Natural killer cell (primary cell): ENCODE measurements at regions not wholly inside any gene's neighbourhood (a gene's known extent, or its start where the extent isn't known, plus 50 kb on each side); places are given as distances from the start of the nearest gene placed in this dataset.

ENCODE experiments used
- ATAC-seq, 3 donors: fragments of 150-1000 bp in 2 of 3; fragments of 200-7000 bp in 1 of 3; cut with Tn5 transposase; 1 replicate in 1 of 3; 2 replicates in 2 of 3; pipeline ENCODE4 v1.10.0; 2021; ENCODE audit warnings: mild to moderate bottlenecking in 2 of 3, moderate library complexity in 2 of 3
- DNase-seq, 2 donors: peaks; one replicate each; pipeline versions ENCODE4 v3.0.0 to v3.0.0-alpha.2; 2013 to 2021; ENCODE audit warnings: mixed read lengths in 1 of 2
- H3K27ac ChIP-seq: one replicate; pipeline ENCODE4 v1.5.1; 2013; ENCODE audit warnings: mild to moderate bottlenecking, low read length
- H3K27me3 ChIP-seq: one replicate; pipeline ENCODE4 v1.6.1; 2013; ENCODE audit warnings: low read length; ENCODE audit not compliant: control insufficient read depth, insufficient read depth
- H3K36me3 ChIP-seq: one replicate; pipeline ENCODE4 v1.6.1; 2013; ENCODE audit warnings: low read length; ENCODE audit not compliant: control insufficient read depth, insufficient read depth
- H3K4me1 ChIP-seq: one replicate; pipeline ENCODE4 v1.6.1; 2013; ENCODE audit warnings: low read length; ENCODE audit not compliant: control insufficient read depth, insufficient read depth
- H3K4me3 ChIP-seq: one replicate; pipeline ENCODE4 v1.5.1; 2013; ENCODE audit warnings: low read length
- H3K9me3 ChIP-seq: one replicate; pipeline ENCODE4 v1.6.1; 2013; ENCODE audit warnings: low read length; ENCODE audit not compliant: control insufficient read depth, insufficient read depth
- H3K27ac Mint-ChIP-seq, 2 donors: one replicate each; pipeline ENCODE4 v1.8.0; 2022; ENCODE audit warnings: mild to moderate bottlenecking in 2 of 2, mixed read lengths in 2 of 2, moderate library complexity in 1 of 2
- H3K27me3 Mint-ChIP-seq, 2 donors: one replicate each; pipeline ENCODE4 v1.8.0; 2022; ENCODE audit warnings: low read depth in 2 of 2, mixed read lengths in 2 of 2
- H3K36me3 Mint-ChIP-seq: one replicate; pipeline ENCODE4 v1.8.0; 2022; ENCODE audit warnings: mixed read lengths
- H3K4me1 Mint-ChIP-seq, 2 donors: one replicate each; pipeline ENCODE4 v1.8.0; 2022; ENCODE audit warnings: mixed read lengths in 2 of 2
- H3K4me3 Mint-ChIP-seq: one replicate; pipeline ENCODE4 v1.8.0; 2022; ENCODE audit warnings: mild to moderate bottlenecking, moderate library complexity, mixed read lengths
- H3K9me3 Mint-ChIP-seq, 2 donors: one replicate each; pipeline ENCODE4 v1.8.0; 2022; ENCODE audit warnings: mixed read lengths in 2 of 2
- WGBS: methylation state at CpG from one replicate; pipeline ENCODE4 v1.1.7; 2013; ENCODE audit warnings: missing lambda C conversion rate; ENCODE audit not compliant: insufficient coverage; 5-methylcytosine and 5-hydroxymethylcytosine counted together
- intact Hi-C: fragments of 100-400 bp; cut with micrococcal nuclease; formaldehyde crosslinking; loops from one replicate; pipeline ENCODE4 v1.14.2; 2022
- TF ChIP-seq, protein P1 (sequence below): fragments of 200-600 bp; IDR thresholded peaks from one replicate; pipeline ENCODE4 v1.8.0; 2022; ENCODE audit warnings: antibody characterized with exemption

DNA sequence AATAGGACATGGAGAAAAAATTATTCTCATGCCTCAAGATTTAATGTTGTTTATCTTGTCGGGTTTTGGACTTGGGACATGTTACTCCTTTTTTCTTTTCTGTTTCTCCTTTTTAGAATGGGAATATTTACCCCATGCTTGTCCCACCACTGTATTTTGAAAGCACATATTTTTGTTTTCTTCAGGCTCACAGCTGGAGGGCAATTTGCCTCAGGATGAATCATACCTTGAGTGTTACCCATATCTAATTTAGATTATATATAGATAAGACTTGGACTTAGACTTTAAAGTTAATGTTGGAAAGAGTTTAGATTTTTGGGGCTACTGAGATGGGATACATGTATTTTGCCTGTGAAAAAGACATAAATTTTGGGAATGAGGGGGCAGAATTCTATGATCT is 541.6 kb upstream of the MAN1A1 start:
- H3K4me3 ChIP-seq, result no peak overlapping the region
- Mint-ChIP-seq H3K36me3 (no peaks in the 10 kb centered on the region), H3K27me3 (no peaks in the 10 kb centered on the region), H3K9me3 (no peaks in the 10 kb centered on the region), H3K27ac (no peak overlapping the region), H3K4me3 (no peak overlapping the region), H3K4me1 (no peaks in the 10 kb centered on the region)
- no peaks in the 10 kb centered on the region for H3K9me3 ChIP-seq
- DNase-seq, result no peak
- H3K27me3 ChIP-seq, result no peaks in the 10 kb centered on the region
- no peak overlapping the region for H3K27ac ChIP-seq
- no peak for ATAC-seq
- intact Hi-C loops, result no loop called here
- H3K4me1 ChIP-seq, result no peaks in the 10 kb centered on the region
- no peaks in the 10 kb centered on the region for H3K36me3 ChIP-seq
- TF ChIP-seq, protein P1, sequence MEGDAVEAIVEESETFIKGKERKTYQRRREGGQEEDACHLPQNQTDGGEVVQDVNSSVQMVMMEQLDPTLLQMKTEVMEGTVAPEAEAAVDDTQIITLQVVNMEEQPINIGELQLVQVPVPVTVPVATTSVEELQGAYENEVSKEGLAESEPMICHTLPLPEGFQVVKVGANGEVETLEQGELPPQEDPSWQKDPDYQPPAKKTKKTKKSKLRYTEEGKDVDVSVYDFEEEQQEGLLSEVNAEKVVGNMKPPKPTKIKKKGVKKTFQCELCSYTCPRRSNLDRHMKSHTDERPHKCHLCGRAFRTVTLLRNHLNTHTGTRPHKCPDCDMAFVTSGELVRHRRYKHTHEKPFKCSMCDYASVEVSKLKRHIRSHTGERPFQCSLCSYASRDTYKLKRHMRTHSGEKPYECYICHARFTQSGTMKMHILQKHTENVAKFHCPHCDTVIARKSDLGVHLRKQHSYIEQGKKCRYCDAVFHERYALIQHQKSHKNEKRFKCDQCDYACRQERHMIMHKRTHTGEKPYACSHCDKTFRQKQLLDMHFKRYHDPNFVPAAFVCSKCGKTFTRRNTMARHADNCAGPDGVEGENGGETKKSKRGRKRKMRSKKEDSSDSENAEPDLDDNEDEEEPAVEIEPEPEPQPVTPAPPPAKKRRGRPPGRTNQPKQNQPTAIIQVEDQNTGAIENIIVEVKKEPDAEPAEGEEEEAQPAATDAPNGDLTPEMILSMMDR, result no peak
- 71% methylated on average over 1 of the region's 1 CpG for WGBS

DNA sequence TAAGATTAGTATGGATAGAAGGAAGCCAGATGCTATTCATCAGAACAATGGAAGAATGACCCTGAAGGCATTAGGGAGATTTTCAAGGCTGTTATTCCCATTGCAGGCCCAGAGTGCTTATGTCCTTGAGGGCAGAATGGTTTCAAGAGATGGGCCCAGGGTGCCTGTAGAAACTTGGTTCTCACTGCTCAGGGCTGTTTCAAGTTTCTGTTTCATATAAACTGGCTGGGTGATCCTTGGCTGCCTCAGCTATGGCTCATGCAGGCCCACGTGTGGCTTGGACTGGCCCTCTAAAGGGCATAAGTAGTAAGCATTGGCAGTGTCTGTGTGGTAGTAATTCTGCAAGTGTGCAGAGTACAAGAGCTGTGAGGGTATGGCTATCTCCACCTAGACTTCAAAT is 540.9 kb upstream of the MAN1A1 start:
- Mint-ChIP-seq H3K4me1 (no peaks in the 10 kb centered on the region), H3K27me3 (no peaks in the 10 kb centered on the region), H3K36me3 (no peaks in the 10 kb centered on the region), H3K4me3 (no peak overlapping the region), H3K9me3 (peaks cover 0 to 2% of the 10 kb centered on the region in 2 donors), H3K27ac (no peak overlapping the region)
- TF ChIP-seq, protein P1, result no peak
- ATAC-seq, result no peak
- 78% methylated on average over 1 of the region's 1 CpG for WGBS
- H3K4me1 ChIP-seq, result no peaks in the 10 kb centered on the region
- no peak overlapping the region for H3K27ac ChIP-seq
- no peaks in the 10 kb centered on the region for H3K27me3 ChIP-seq
- H3K36me3 ChIP-seq, result no peaks in the 10 kb centered on the region
- no peaks in the 10 kb centered on the region for H3K9me3 ChIP-seq
- intact Hi-C loops, result no loop called here
- no peak for DNase-seq
- no peak overlapping the region for H3K4me3 ChIP-seq

DNA sequence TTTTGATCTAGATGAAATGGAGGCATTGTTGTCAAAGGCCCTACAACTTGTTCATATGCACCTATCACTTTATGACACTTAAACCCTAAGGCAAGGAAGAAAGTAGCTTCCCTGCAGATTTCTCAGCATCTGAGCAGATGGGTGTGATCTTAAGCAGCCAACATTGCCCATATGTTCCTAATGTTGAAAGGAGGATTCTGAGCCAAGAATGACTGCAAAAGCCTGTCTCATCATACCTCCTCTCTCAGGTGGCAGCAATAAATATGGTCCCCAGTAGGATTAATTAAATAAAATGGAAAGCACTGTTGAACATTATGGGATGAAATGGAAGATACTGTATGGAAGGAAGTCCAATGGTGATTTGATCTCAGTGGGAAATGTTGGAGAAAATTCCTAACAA is 538.1 kb upstream of the MAN1A1 start:
- H3K27me3 Mint-ChIP-seq, result no peaks in the 10 kb centered on the region
- H3K27ac Mint-ChIP-seq, result no peak overlapping the region

DNA sequence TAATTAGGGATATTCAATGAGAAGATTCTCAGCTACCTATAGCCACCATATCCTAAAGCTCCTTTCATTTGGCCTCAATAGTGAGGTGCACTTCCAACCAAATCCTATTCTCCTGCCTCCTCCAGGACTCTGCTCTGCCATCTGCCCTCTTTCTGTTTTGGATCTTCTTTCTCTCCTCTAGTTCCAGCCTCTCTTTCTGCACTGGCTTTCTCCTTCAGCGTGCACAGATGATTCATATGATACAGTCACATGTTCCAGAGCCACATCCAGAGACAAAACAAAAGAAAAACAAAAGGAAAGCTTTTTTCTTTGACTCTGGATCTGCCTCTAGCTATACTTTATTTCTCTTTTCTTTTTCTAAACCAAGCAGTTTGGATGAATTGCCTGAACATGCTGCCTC is 531.9 kb upstream of the MAN1A1 start:
- Mint-ChIP-seq H3K9me3 (peaks cover 3 to 6% of the 10 kb centered on the region in 2 donors), H3K4me3 (no peak overlapping the region), H3K4me1 (no peaks in the 10 kb centered on the region), H3K27me3 (no peaks in the 10 kb centered on the region), H3K36me3 (no peaks in the 10 kb centered on the region), H3K27ac (no peak overlapping the region)
- Histone ChIP-seq H3K4me1 (no peaks in the 10 kb centered on the region), H3K9me3 (no peaks in the 10 kb centered on the region), H3K36me3 (no peaks in the 10 kb centered on the region), H3K27me3 (no peaks in the 10 kb centered on the region), H3K4me3 (no peak overlapping the region), H3K27ac (no peak overlapping the region)
- TF ChIP-seq, protein P1, result no peak
- 58% methylated on average over 1 of the region's 1 CpG for WGBS
- ATAC-seq (no peak), DNase-seq (no peak)
- intact Hi-C loops, result no loop called here

More for the DNA sequence above, 538.1 kb upstream of the MAN1A1 start:
- no peaks in the 10 kb centered on the region for H3K36me3 Mint-ChIP-seq
- intact Hi-C loops, result no loop called here
- H3K4me3 ChIP-seq, result no peak overlapping the region
- H3K27me3 ChIP-seq, result no peaks in the 10 kb centered on the region
- no peaks in the 10 kb centered on the region for H3K36me3 ChIP-seq
- peaks cover 3 to 6% of the 10 kb centered on the region in 2 donors for H3K9me3 Mint-ChIP-seq
- DNase-seq, result no peak
- H3K4me1 ChIP-seq, result no peaks in the 10 kb centered on the region
- no peaks in the 10 kb centered on the region for H3K4me1 Mint-ChIP-seq
- TF ChIP-seq, protein P1, result no peak
- ATAC-seq, result no peak
- H3K4me3 Mint-ChIP-seq, result no peak overlapping the region
- no peak overlapping the region for H3K27ac ChIP-seq
- H3K9me3 ChIP-seq, result no peaks in the 10 kb centered on the region
